GM23338 (cell line): ENCODE measurements at regions not wholly inside any gene's neighbourhood (a gene's known extent, or its start where the extent isn't known, plus 50 kb on each side); places are given as distances from the start of the nearest gene placed in this dataset.

ENCODE experiments used
- CTCF ChIP-seq, 2 experiments: fragments of 200-600 bp in 1 of 2; sonication (generic) in 1 of 2; conservative IDR thresholded peaks; 2 replicates each; pipeline versions ENCODE4 v1.5.1 to v1.6.1; 2016 to 2017; ENCODE audit warnings: antibody characterized with exemption in 2 of 2, low read depth in 2 of 2, mild to moderate bottlenecking in 2 of 2, moderate library complexity in 1 of 2
- EZH2phosphoT487 ChIP-seq: fragments of 200-600 bp; sonication (generic); IDR thresholded peaks from one replicate; pipeline ENCODE4 v1.8.1; 2018; ENCODE audit warnings: antibody characterized with exemption; ENCODE audit not compliant: unreplicated experiment
- STAT1 ChIP-seq: IDR thresholded peaks from one replicate; pipeline ENCODE4 v1.6.1; 2016; ENCODE audit warnings: antibody characterized with exemption; ENCODE audit not compliant: unreplicated experiment
- ZNF114 ChIP-seq: fragments of 250-450 bp; sonication (Bioruptor Pico); IDR thresholded peaks from 2 replicates; pipeline ENCODE4 v1.5.0; 2020; ENCODE audit warnings: mild to moderate bottlenecking, moderate library complexity
- TF ChIP-seq, protein P1 (sequence below): fragments of 250-450 bp; sonication (Bioruptor Pico); IDR thresholded peaks from 2 replicates; pipeline ENCODE4 v1.5.0; 2020; ENCODE audit warnings: mild to moderate bottlenecking, moderate library complexity
- TF ChIP-seq, protein P2 (sequence below): IDR thresholded peaks from one replicate; pipeline ENCODE4 v1.6.1; 2018; ENCODE audit warnings: antibody characterized with exemption; ENCODE audit not compliant: unreplicated experiment

- TF ChIP-seq, protein P1, sequence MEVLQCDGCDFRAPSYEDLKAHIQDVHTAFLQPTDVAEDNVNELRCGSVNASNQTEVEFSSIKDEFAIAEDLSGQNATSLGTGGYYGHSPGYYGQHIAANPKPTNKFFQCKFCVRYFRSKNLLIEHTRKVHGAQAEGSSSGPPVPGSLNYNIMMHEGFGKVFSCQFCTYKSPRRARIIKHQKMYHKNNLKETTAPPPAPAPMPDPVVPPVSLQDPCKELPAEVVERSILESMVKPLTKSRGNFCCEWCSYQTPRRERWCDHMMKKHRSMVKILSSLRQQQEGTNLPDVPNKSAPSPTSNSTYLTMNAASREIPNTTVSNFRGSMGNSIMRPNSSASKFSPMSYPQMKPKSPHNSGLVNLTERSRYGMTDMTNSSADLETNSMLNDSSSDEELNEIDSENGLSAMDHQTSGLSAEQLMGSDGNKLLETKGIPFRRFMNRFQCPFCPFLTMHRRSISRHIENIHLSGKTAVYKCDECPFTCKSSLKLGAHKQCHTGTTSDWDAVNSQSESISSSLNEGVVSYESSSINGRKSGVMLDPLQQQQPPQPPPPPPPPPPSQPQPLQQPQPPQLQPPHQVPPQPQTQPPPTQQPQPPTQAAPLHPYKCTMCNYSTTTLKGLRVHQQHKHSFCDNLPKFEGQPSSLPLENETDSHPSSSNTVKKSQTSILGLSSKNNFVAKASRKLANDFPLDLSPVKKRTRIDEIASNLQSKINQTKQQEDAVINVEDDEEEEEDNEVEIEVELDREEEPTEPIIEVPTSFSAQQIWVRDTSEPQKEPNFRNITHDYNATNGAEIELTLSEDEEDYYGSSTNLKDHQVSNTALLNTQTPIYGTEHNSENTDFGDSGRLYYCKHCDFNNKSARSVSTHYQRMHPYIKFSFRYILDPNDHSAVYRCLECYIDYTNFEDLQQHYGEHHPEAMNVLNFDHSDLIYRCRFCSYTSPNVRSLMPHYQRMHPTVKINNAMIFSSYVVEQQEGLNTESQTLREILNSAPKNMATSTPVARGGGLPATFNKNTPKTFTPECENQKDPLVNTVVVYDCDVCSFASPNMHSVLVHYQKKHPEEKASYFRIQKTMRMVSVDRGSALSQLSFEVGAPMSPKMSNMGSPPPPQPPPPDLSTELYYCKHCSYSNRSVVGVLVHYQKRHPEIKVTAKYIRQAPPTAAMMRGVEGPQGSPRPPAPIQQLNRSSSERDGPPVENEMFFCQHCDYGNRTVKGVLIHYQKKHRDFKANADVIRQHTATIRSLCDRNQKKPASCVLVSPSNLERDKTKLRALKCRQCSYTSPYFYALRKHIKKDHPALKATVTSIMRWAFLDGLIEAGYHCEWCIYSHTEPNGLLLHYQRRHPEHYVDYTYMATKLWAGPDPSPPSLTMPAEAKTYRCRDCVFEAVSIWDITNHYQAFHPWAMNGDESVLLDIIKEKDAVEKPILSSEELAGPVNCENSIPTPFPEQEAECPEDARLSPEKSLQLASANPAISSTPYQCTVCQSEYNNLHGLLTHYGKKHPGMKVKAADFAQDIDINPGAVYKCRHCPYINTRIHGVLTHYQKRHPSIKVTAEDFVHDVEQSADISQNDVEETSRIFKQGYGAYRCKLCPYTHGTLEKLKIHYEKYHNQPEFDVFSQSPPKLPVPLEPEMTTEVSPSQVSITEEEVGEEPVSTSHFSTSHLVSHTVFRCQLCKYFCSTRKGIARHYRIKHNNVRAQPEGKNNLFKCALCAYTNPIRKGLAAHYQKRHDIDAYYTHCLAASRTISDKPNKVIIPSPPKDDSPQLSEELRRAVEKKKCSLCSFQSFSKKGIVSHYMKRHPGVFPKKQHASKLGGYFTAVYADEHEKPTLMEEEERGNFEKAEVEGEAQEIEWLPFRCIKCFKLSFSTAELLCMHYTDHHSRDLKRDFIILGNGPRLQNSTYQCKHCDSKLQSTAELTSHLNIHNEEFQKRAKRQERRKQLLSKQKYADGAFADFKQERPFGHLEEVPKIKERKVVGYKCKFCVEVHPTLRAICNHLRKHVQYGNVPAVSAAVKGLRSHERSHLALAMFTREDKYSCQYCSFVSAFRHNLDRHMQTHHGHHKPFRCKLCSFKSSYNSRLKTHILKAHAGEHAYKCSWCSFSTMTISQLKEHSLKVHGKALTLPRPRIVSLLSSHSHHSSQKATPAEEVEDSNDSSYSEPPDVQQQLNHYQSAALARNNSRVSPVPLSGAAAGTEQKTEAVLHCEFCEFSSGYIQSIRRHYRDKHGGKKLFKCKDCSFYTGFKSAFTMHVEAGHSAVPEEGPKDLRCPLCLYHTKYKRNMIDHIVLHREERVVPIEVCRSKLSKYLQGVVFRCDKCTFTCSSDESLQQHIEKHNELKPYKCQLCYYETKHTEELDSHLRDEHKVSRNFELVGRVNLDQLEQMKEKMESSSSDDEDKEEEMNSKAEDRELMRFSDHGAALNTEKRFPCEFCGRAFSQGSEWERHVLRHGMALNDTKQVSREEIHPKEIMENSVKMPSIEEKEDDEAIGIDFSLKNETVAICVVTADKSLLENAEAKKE (CRISPR knock-in tag) = no peak
- TF ChIP-seq ZNF114 (no peak), EZH2phosphoT487 (no peak), STAT1 (no peak), CTCF (conservative IDR thresholded peaks at IDR 0.05; ENCODE audit: low read depth in 2 of 2) (no peak)
- TF ChIP-seq, protein P2, sequence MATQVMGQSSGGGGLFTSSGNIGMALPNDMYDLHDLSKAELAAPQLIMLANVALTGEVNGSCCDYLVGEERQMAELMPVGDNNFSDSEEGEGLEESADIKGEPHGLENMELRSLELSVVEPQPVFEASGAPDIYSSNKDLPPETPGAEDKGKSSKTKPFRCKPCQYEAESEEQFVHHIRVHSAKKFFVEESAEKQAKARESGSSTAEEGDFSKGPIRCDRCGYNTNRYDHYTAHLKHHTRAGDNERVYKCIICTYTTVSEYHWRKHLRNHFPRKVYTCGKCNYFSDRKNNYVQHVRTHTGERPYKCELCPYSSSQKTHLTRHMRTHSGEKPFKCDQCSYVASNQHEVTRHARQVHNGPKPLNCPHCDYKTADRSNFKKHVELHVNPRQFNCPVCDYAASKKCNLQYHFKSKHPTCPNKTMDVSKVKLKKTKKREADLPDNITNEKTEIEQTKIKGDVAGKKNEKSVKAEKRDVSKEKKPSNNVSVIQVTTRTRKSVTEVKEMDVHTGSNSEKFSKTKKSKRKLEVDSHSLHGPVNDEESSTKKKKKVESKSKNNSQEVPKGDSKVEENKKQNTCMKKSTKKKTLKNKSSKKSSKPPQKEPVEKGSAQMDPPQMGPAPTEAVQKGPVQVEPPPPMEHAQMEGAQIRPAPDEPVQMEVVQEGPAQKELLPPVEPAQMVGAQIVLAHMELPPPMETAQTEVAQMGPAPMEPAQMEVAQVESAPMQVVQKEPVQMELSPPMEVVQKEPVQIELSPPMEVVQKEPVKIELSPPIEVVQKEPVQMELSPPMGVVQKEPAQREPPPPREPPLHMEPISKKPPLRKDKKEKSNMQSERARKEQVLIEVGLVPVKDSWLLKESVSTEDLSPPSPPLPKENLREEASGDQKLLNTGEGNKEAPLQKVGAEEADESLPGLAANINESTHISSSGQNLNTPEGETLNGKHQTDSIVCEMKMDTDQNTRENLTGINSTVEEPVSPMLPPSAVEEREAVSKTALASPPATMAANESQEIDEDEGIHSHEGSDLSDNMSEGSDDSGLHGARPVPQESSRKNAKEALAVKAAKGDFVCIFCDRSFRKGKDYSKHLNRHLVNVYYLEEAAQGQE = no peak
Observed at GRCh38 chr18:64566456-64566855, 417.6 kb upstream of the LINC00305 start (continued).
